IPS-20b (cell line): ENCODE measurements at regions not wholly inside any gene's neighbourhood (a gene's known extent, or its start where the extent isn't known, plus 50 kb on each side); places are given as distances from the start of the nearest gene placed in this dataset.

ENCODE experiments used
- H3K27ac ChIP-seq: one replicate; pipeline ENCODE4 v1.5.1; 2013; ENCODE audit warnings: low read length
- H3K27me3 ChIP-seq: 2 replicates; pipeline ENCODE4 v1.6.1; 2013; ENCODE audit warnings: mild to moderate bottlenecking, low read length, inconsistent platforms; ENCODE audit not compliant: insufficient read depth
- H3K36me3 ChIP-seq: 2 replicates; pipeline ENCODE4 v1.6.1; 2013; ENCODE audit warnings: low read depth, mild to moderate bottlenecking, inconsistent platforms, low read length, moderate library complexity; ENCODE audit not compliant: insufficient read depth
- H3K4me1 ChIP-seq: 2 replicates; pipeline ENCODE4 v1.6.1; 2013; ENCODE audit warnings: mild to moderate bottlenecking, control low read depth, inconsistent platforms, low read length, moderate library complexity; ENCODE audit not compliant: insufficient read depth
- H3K4me3 ChIP-seq: 2 replicates; pipeline ENCODE4 v1.5.1; 2013; ENCODE audit warnings: mild to moderate bottlenecking, low read length, inconsistent platforms
- H3K9ac ChIP-seq: 2 replicates; pipeline ENCODE4 v1.6.1; 2013; ENCODE audit warnings: low read depth, mild to moderate bottlenecking, inconsistent platforms, low read length, moderate library complexity
- H3K9me3 ChIP-seq: 2 replicates; pipeline ENCODE4 v1.6.1; 2013; ENCODE audit warnings: mild to moderate bottlenecking, low read depth, low read length, inconsistent platforms; ENCODE audit not compliant: insufficient read depth

- Histone ChIP-seq H3K27me3 (no peaks in the 10 kb centered on the region), H3K4me3 (no peak overlapping the region), H3K9me3 (no peaks in the 10 kb centered on the region), H3K9ac (no peak overlapping the region), H3K4me1 (peaks cover 11% of the 10 kb centered on the region; the same call in 1 of the 2 replicates), H3K36me3 (no peaks in the 10 kb centered on the region), H3K27ac (no peak overlapping the region)
Observed at GRCh38 chr22:27264184-27264583, 537.4 kb downstream of the MN1 start.

DNA sequence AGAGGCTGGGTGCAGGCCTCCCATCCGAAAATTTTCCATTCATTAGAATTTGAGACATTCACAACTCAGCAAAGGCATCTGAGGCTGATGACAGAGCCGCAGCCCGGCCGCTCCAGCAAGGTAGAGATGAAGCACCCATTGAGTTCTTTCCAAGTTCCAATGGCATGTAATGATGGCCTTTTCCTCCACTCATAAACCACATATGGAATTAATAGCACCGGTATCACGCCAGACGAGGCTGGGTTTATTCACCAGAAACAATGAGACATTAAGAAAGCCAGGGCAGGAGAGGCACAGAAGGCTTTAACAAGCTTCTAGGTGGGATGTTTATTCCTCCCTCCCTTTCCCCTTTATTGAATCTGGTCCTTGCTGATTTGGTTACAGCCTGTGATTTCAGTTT lies 534.4 kb downstream of the MN1 start:
- no peak overlapping the region for H3K9ac ChIP-seq
- H3K9me3 ChIP-seq = no peaks in the 10 kb centered on the region
- H3K4me1 ChIP-seq = no peaks in the 10 kb centered on the region
- H3K27me3 ChIP-seq = no peaks in the 10 kb centered on the region; the same call in 1 of the 2 replicates
- H3K4me3 ChIP-seq = no peak overlapping the region
- H3K36me3 ChIP-seq = no peaks in the 10 kb centered on the region
- H3K27ac ChIP-seq = no peak overlapping the region

GRCh38 chr22:27269751-27270543 lies 531.6 kb downstream of the MN1 start:
- Histone ChIP-seq H3K27ac (no peak overlapping the region), H3K4me3 (no peak overlapping the region), H3K36me3 (no peaks in the 10 kb centered on the region), H3K9me3 (no peaks in the 10 kb centered on the region), H3K27me3 (no peaks in the 10 kb centered on the region; the same call in 1 of the 2 replicates), H3K9ac (no peak overlapping the region), H3K4me1 (peaks cover 10% of the 10 kb centered on the region; the same call in 1 of the 2 replicates)

DNA sequence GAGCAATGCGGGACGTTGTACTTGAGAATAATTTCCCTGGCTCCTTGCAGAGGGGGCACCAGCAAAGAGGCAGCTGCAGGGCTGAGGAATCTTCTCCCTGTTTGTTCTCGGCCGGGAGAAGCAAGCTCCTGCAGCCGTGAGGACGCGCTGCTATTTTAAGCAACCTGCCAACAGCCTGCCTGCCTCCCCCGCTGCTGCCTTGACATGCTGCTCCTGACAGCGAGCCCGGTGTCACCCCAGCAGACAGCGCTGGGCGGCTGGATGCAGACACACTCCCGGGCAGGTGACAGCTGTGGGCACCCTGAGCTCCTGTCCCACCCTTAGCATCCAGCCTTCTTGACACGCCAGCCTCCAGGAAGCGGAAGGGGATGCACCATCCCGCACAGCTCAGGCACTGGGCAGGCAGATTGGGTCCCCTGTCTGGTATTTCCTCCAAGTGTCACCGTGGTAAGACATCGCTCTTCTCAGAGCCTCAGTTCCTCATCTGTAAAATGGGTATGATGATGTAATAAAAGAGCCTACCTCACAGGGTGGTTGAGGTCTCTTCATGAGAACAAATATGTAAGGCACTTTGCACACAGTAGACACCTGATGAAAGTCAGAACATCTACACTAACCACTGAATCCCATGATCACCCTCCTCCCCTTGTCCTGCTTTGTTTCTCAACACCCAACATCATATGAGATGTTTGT lies 530.6 kb downstream of the MN1 start:
- Histone ChIP-seq H3K9me3 (no peaks in the 10 kb centered on the region), H3K4me3 (no peak overlapping the region)

DNA sequence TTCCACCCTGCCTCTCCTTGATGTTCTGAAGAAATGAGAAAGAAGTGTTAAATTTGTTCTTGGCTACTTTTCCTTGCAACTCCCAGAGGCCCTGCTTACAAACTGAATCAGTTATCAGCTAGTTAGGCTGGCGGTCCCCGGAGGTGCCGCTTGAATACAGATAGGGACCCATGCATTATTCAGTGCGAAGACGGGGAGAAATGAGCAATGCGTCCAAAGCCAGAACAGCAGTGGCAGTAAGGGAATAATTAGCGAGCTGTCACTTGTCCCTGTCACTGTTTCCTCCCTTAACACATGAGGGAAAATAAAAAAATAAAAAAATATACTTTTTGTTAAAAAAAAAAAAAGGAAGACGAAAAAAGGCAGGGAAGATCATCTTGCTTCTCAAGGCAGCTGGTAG lies 528.1 kb downstream of the MN1 start:
- no peak overlapping the region for H3K27ac ChIP-seq
- H3K9me3 ChIP-seq = peaks cover 6% of the 10 kb centered on the region; the same call in 1 of the 2 replicates
- H3K4me1 ChIP-seq = peaks cover 10% of the 10 kb centered on the region; the same call in 1 of the 2 replicates
- H3K27me3 ChIP-seq = no peaks in the 10 kb centered on the region; the same call in 1 of the 2 replicates
- no peak overlapping the region for H3K4me3 ChIP-seq
- no peaks in the 10 kb centered on the region for H3K36me3 ChIP-seq
- H3K9ac ChIP-seq = no peak overlapping the region

More for the DNA sequence above, 530.6 kb downstream of the MN1 start:
- Histone ChIP-seq H3K27ac (no peak overlapping the region), H3K27me3 (no peaks in the 10 kb centered on the region; the same call in 1 of the 2 replicates), H3K4me1 (peaks cover 10% of the 10 kb centered on the region; the same call in 1 of the 2 replicates), H3K36me3 (no peaks in the 10 kb centered on the region), H3K9ac (no peak overlapping the region)

DNA sequence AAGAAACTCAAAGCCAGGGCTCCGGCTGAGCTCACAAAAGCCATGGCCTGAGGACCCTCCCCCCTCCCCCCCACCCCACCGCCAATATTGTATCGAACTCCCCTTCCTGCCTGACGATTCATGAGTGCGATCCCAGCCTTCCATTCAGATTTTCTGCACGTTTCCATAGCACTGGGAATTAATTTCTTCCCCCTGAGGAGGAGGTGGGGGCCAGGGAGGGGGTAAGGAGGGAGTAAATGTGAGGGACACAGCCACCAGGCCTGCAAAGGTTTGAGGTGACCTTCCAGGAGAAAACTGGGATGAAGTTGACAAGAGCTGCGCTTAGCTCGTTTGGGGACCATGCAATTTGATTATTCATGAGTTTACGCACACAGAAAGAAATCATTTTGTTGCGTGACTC lies 527.7 kb downstream of the MN1 start:
- no peaks in the 10 kb centered on the region; the same call in 1 of the 2 replicates for H3K27me3 ChIP-seq
- no peak overlapping the region for H3K27ac ChIP-seq
- no peak overlapping the region for H3K4me3 ChIP-seq
- no peak overlapping the region for H3K9ac ChIP-seq
- H3K36me3 ChIP-seq = no peaks in the 10 kb centered on the region
- peaks cover 10% of the 10 kb centered on the region; the same call in 1 of the 2 replicates for H3K4me1 ChIP-seq
- peaks cover 6% of the 10 kb centered on the region; the same call in 1 of the 2 replicates for H3K9me3 ChIP-seq

DNA sequence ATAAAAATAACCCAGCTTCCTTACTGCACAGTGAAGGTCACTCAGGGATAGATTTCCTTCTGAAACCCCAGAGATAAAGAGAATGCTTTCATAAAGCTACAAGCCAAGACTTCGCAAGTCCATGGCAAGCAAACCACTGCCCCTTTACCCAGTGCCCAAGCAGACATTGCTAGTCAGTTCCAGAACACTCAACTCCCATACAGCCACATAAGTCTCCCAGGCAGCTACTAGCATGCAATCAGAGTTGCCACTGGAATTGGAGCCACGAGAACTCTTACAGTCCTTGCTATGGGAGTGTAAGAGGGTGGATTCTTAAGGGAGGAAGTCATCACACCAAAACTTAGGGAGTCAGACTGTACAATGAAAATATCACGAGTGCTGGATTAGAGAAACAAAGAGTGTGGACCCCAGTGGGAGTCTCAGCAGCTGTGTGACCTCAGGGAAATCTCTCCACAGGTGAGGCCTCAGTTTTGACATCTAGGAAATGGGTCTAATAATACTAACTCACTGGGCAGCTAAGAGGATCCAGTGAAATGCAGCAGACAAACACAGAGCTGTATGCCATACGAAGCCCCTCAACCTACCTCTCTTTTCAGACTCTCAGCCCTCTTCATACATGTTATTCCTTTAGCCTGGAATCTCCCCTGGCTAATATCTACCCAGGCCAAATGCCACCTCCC lies 526.6 kb downstream of the MN1 start:
- H3K36me3 ChIP-seq = no peaks in the 10 kb centered on the region
- no peak overlapping the region for H3K9ac ChIP-seq
- peaks cover 10% of the 10 kb centered on the region; the same call in 1 of the 2 replicates for H3K4me1 ChIP-seq
- no peak overlapping the region for H3K4me3 ChIP-seq
- no peaks in the 10 kb centered on the region; the same call in 1 of the 2 replicates for H3K27me3 ChIP-seq
- peaks cover 6% of the 10 kb centered on the region; the same call in 1 of the 2 replicates for H3K9me3 ChIP-seq
- no peak overlapping the region for H3K27ac ChIP-seq

DNA sequence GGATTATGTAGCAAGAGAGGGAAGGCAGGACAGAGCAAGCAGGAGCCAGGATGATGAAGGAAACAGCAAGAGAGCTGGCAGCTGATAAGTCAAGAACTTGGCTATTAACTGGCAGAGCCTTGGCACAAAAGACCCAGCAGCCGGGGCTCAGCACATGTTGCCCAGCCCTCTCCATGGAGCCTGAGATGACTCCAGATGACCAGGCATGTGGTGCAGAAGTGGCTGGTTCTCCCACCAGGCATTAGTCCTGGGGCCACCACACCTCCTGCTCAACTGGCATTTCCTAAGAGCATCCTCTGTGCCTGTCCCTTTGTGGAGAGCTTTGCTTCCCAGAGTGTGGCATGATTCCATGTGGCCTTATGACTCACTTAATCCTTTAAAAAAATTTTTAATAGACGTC lies 522.6 kb downstream of the MN1 start:
- peaks cover 8% of the 10 kb centered on the region; the same call in 1 of the 2 replicates for H3K4me1 ChIP-seq
- H3K9me3 ChIP-seq = peaks cover 6% of the 10 kb centered on the region; the same call in 1 of the 2 replicates
- H3K27ac ChIP-seq = no peak overlapping the region
- H3K9ac ChIP-seq = no peak overlapping the region
- no peak overlapping the region for H3K4me3 ChIP-seq
- no peaks in the 10 kb centered on the region for H3K27me3 ChIP-seq
- no peaks in the 10 kb centered on the region for H3K36me3 ChIP-seq

GRCh38 chr22:27283240-27283639 lies 518.3 kb downstream of the MN1 start:
- no peaks in the 10 kb centered on the region for H3K4me1 ChIP-seq
- no peaks in the 10 kb centered on the region for H3K27me3 ChIP-seq
- H3K9me3 ChIP-seq = no peaks in the 10 kb centered on the region
- no peak overlapping the region for H3K4me3 ChIP-seq
- no peaks in the 10 kb centered on the region for H3K36me3 ChIP-seq
- H3K27ac ChIP-seq = no peak overlapping the region
- H3K9ac ChIP-seq = no peak overlapping the region

GRCh38 chr22:27283714-27284113 lies 517.8 kb downstream of the MN1 start:
- Histone ChIP-seq H3K4me1 (no peaks in the 10 kb centered on the region), H3K36me3 (no peaks in the 10 kb centered on the region), H3K27ac (no peak overlapping the region), H3K4me3 (no peak overlapping the region), H3K9ac (no peak overlapping the region), H3K9me3 (no peaks in the 10 kb centered on the region), H3K27me3 (no peaks in the 10 kb centered on the region)

GRCh38 chr22:27284324-27284723 lies 517.2 kb downstream of the MN1 start:
- no peaks in the 10 kb centered on the region for H3K27me3 ChIP-seq
- no peaks in the 10 kb centered on the region for H3K4me1 ChIP-seq
- H3K4me3 ChIP-seq = no peak overlapping the region
- H3K36me3 ChIP-seq = no peaks in the 10 kb centered on the region
- H3K27ac ChIP-seq = no peak overlapping the region
- H3K9ac ChIP-seq = no peak overlapping the region
- no peaks in the 10 kb centered on the region for H3K9me3 ChIP-seq
